ENCODE measurements at regions not wholly inside any gene's neighbourhood (a gene's known extent, or its start where the extent isn't known, plus 50 kb on each side); places are given as distances from the start of the nearest gene placed in this dataset.

- DNase-seq = peak; percentile 19
- no peak overlapping the region for H3K4me3 Mint-ChIP-seq
- H3K4me1 Mint-ChIP-seq (ENCODE audit: low read depth) = peaks cover 80% of the 10 kb centered on the region
- TF ChIP-seq CTCF (IDR thresholded peaks at IDR 0.05) = no peak
- H3K36me3 Mint-ChIP-seq (ENCODE audit: low read depth) = no peaks in the 10 kb centered on the region
- H3K27ac Mint-ChIP-seq = peak overlapping the region; percentile 96; the same call in 1 of the 2 replicates
- H3K9me3 Mint-ChIP-seq = no peaks in the 10 kb centered on the region
- peaks cover 2% of the 10 kb centered on the region; the same call in 1 of the 2 replicates for H3K27me3 Mint-ChIP-seq (ENCODE audit: insufficient read depth)
Measured at GRCh38 chr4:128388352-128388630, 100.7 kb upstream of the PGRMC2 start.

DNA sequence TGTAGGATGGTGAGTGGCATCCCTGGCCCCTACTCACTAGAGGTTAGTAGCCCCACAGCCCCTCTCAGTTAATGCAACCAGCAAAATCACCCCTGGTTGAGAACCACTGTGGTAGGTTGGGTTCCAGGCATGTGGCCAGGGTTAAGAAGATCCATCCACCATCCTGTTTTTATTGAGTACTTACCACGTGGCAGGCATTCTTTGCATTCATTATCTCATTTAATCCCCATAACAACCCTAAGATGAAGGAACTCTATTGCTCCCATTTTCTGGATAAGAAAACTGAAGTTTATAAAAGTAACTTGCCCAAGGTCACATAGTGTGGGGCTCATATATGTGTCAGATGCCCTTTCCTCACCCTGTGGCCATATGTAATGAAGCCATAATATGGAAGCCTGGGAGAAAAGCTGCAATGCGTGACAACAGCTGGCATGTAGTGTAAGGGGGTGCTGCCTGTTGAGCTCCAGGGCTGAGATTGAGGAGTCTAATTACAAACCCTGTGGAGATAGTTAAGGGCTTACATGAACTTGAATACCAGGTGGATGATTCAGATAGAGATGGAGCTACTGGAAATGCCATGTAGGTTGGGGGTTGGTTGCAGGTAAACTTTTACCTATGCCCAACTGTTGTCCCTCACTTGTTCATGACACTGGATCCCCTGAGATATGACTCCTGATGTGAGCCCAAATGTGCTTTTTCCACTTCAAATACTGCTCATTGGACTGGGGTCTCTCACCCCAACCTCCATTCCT, 100.2 kb upstream of the PGRMC2 start:
- Mint-ChIP-seq H3K4me1 (ENCODE audit: low read depth) (peaks cover 78% of the 10 kb centered on the region), H3K36me3 (ENCODE audit: low read depth) (no peaks in the 10 kb centered on the region), H3K9me3 (no peaks in the 10 kb centered on the region), H3K27me3 (ENCODE audit: insufficient read depth) (peaks cover 2% of the 10 kb centered on the region; the same call in 1 of the 2 replicates), H3K4me3 (no peak overlapping the region), H3K27ac (peak overlapping the region; percentile 96)
- TF ChIP-seq CTCF (IDR thresholded peaks at IDR 0.05) = no peak
- no peak for DNase-seq

DNA sequence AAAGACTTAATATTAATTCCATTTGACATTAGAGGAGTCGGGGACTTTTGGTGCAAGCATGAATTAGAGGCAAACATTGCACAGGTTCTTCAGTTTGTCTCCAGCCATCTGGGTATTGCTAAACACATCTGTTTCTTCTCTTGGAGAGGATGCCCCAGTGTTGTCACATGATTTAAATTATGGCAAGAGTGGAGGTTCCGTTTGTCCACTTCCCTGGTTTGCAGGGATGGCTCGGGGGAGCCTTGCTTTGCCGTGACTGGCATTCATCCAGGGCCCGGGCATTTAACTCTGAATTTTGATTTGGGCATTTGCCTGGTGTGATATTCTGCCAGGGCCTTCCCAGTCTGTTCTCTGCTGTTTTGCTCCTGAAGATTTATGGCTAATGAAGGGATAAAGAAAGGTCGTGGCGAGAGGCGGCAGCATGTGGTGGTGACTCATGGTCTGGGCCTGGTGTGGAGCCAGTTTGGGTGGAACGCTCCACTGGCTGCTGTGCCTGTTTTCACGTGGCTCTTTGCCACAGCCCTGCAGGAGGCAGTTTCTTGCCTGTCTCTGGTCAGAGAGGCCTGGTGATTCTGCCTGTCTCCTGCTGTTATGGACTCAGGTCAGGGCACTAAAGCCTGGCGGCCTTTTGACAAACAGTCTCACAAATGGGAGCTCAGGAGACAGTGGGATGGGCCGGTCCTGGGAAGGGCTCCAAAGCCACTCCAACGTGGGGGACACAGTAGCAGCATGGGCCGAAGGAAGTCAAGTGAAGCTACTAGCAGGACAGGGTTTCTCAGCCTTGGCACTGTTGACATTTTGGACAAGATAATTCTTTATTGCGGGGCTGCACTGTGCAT, 99.4 kb upstream of the PGRMC2 start:
- Mint-ChIP-seq H3K4me1 (ENCODE audit: low read depth) (peaks cover 77% of the 10 kb centered on the region), H3K27ac (peak overlapping the region; percentile 96)
- peak; percentile 97 for DNase-seq

GRCh38 chr4:128385683-128386304, 98.2 kb upstream of the PGRMC2 start:
- H3K9me3 Mint-ChIP-seq = no peaks in the 10 kb centered on the region
- peak; percentile 50 for TF ChIP-seq CTCF (IDR thresholded peaks at IDR 0.05)
- H3K4me1 Mint-ChIP-seq (ENCODE audit: low read depth) = peaks cover 70% of the 10 kb centered on the region
- H3K4me3 Mint-ChIP-seq = peak overlapping the region; percentile 12
- H3K36me3 Mint-ChIP-seq (ENCODE audit: low read depth) = 0 out of 2 replicates have a peak, but pooled peaks cover 4% of the 10 kb centered on the region
- peak overlapping the region; percentile 96 for H3K27ac Mint-ChIP-seq
- DNase-seq = peak; percentile 22
- peaks cover 2% of the 10 kb centered on the region; the same call in 1 of the 2 replicates for H3K27me3 Mint-ChIP-seq (ENCODE audit: insufficient read depth)

More for the DNA sequence above, 99.4 kb upstream of the PGRMC2 start:
- Mint-ChIP-seq H3K4me3 (peak overlapping the region; percentile 54), H3K36me3 (ENCODE audit: low read depth) (0 out of 2 replicates have a peak, but pooled peaks cover 4% of the 10 kb centered on the region), H3K27me3 (ENCODE audit: insufficient read depth) (peaks cover 2% of the 10 kb centered on the region; the same call in 1 of the 2 replicates), H3K9me3 (no peaks in the 10 kb centered on the region)
- TF ChIP-seq CTCF (IDR thresholded peaks at IDR 0.05) = peak; percentile 15; the same call in 1 of the 2 replicates

DNA sequence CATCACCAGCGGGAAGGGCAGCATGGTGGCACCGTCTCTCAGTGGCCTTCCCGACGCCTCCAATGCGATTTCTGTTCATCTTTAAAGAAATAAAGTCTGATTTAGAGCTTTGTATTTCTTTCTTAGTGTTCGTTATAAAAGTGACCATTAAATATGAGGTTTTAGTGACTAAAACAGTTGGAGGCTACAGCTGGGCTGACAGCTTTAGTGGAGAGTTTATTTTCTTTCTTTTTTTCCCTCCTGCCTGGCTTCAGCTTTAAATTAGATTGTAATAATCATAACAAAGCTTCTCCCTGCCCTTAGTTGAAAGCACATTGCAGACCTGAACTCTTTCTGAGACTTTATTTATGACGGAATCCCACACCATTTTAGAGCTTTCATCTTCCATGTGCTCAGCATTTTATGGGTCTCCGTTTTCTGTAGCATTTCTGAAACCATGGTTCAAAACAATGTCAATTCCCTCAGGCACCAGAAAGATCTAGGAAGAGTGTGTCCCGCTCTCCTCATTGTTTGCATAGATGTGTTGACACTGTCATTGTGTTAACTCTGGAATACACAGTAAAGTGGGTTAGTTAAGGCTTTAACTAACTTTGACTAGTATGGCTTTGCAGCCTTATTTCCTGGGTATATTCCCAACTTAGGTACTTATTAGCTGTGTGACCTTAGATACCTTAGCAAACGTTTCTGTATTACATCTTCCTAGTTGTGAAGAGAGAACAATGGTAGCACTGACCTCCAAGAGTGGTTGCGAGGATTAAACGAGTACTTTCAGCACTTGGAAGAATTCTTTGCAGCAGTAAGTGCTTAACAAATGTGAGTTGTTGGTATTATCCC, 97.4 kb upstream of the PGRMC2 start:
- H3K36me3 Mint-ChIP-seq (ENCODE audit: low read depth) = 0 out of 2 replicates have a peak, but pooled peaks cover 4% of the 10 kb centered on the region
- H3K27me3 Mint-ChIP-seq (ENCODE audit: insufficient read depth) = peaks cover 2% of the 10 kb centered on the region; the same call in 1 of the 2 replicates
- H3K4me3 Mint-ChIP-seq = peak overlapping the region; percentile 14; the same call in 1 of the 2 replicates
- peak overlapping the region; percentile 96 for H3K27ac Mint-ChIP-seq
- no peaks in the 10 kb centered on the region for H3K9me3 Mint-ChIP-seq
- peaks cover 78% of the 10 kb centered on the region for H3K4me1 Mint-ChIP-seq (ENCODE audit: low read depth)
- TF ChIP-seq CTCF (IDR thresholded peaks at IDR 0.05) = no peak
- DNase-seq = no peak

Data from HFFc6 (cell line).